PC-3 (cell line): ENCODE measurements at regions not wholly inside any gene's neighbourhood (a gene's known extent, or its start where the extent isn't known, plus 50 kb on each side); places are given as distances from the start of the nearest gene placed in this dataset.
"Not testable (repeated sequence)": the region's sequence is repeated elsewhere in the genome, so short reads cannot be mapped to it uniquely, and the experiment has no call there.

ENCODE experiments used
- ATAC-seq: fragments of 200-7000 bp; cut with Tn5 transposase; 2 replicates; pipeline ENCODE4 v1.9.1; 2020; ENCODE audit warnings: mild to moderate bottlenecking, moderate library complexity
- BruUV-seq: library from RNA; stranded (reverse); fragments of 400-500 nt; replicated peaks from 2 replicates; lab custom pipeline; 2021; lab: Mats Ljungman, UMichigan
- CTCF ChIA-PET: fragments of 300-600 bp; sonication (Branson Sonifier 250); formaldehyde crosslinking; loops from one replicate; lab custom pipeline; 2022; ENCODE audit warnings: antibody characterized with exemption; lab: Charles Lee
- POLR2A ChIA-PET: fragments of 300-600 bp; sonication (Branson Sonifier 250); formaldehyde crosslinking; loops from one replicate; lab custom pipeline; 2022; ENCODE audit warnings: antibody characterized with exemption; ENCODE audit not compliant: unreplicated experiment; lab: Charles Lee
- DNase-seq: peaks from one replicate; pipeline ENCODE4 v3.0.0-alpha.2; 2015
- H2AFZ ChIP-seq: fragments of 300-600 bp; sonication (generic); 2 replicates; pipeline ENCODE4 v1.6.0; 2016; ENCODE audit warnings: antibody characterized with exemption, low read length
- H3F3A ChIP-seq: fragments of 300-600 bp; sonication (generic); one replicate; pipeline ENCODE4 v1.6.0; 2017; ENCODE audit warnings: antibody characterized with exemption, low read length, control low read depth, mild to moderate bottlenecking; ENCODE audit not compliant: unreplicated experiment
- H3K27ac ChIP-seq: fragments of 300-600 bp; sonication (generic); 2 replicates; pipeline ENCODE4 v1.5.1; 2016; ENCODE audit warnings: mild to moderate bottlenecking, low read length
- H3K27me3 ChIP-seq: fragments of 300-600 bp; sonication (generic); 2 replicates; pipeline ENCODE4 v1.6.1; 2016; ENCODE audit warnings: low read length, mixed read lengths
- H3K36me3 ChIP-seq: fragments of 300-600 bp; sonication (generic); 2 replicates; pipeline ENCODE4 v1.6.1; 2016; ENCODE audit warnings: low read depth, mixed run types, low read length, mixed read lengths
- H3K4me1 ChIP-seq: fragments of 300-600 bp; sonication (generic); 2 replicates; pipeline ENCODE4 v1.5.1; 2016; ENCODE audit warnings: low read length; ENCODE audit not compliant: insufficient read depth
- H3K4me2 ChIP-seq: fragments of 300-600 bp; sonication (generic); 2 replicates; pipeline ENCODE4 v1.6.0; 2016; ENCODE audit warnings: low read length
- H3K4me3 ChIP-seq: fragments of 300-600 bp; sonication (generic); 2 replicates; pipeline ENCODE4 v1.5.1; 2016; ENCODE audit warnings: mild to moderate bottlenecking, low read length, mixed read lengths
- H3K79me2 ChIP-seq: fragments of 300-600 bp; sonication (generic); 2 replicates; pipeline ENCODE4 v1.6.1; 2017; ENCODE audit warnings: low read length, mixed read lengths
- H3K9ac ChIP-seq: fragments of 300-600 bp; sonication (generic); 2 replicates; pipeline ENCODE4 v1.6.0; 2016; ENCODE audit warnings: mild to moderate bottlenecking, low read length
- H3K9me2 ChIP-seq: fragments of 300-600 bp; sonication (generic); replicated peaks from 2 replicates; pipeline ENCODE4 v1.6.1; 2016; ENCODE audit warnings: mixed run types, low read length, mixed read lengths
- H3K9me3 ChIP-seq: fragments of 300-600 bp; sonication (generic); 2 replicates; pipeline ENCODE4 v1.6.1; 2016; ENCODE audit warnings: low read length, mixed read lengths
- H4K20me1 ChIP-seq: fragments of 300-600 bp; sonication (generic); 2 replicates; pipeline ENCODE4 v1.6.1; 2016; ENCODE audit warnings: low read length, mixed read lengths
- CTCF ChIP-seq: fragments of 300-600 bp; sonication (generic); conservative IDR thresholded peaks from 2 replicates; pipeline ENCODE4 v1.5.1; 2017; ENCODE audit warnings: antibody characterized with exemption, low read depth, mild to moderate bottlenecking, low read length
- EZH2 ChIP-seq: fragments of 300-600 bp; sonication (generic); IDR thresholded peaks from one replicate; pipeline ENCODE4 v1.6.1; 2017; ENCODE audit warnings: antibody characterized with exemption, mild to moderate bottlenecking, low read length; ENCODE audit not compliant: unreplicated experiment
- EZH2phosphoT487 ChIP-seq: fragments of 300-600 bp; sonication (generic); IDR thresholded peaks from 2 replicates; pipeline ENCODE4 v1.6.1; 2018; ENCODE audit warnings: mild to moderate bottlenecking, antibody characterized with exemption, low read length, borderline replicate concordance
- intact Hi-C: fragments of 100-400 bp; cut with micrococcal nuclease; formaldehyde crosslinking; loops from 2 replicates; pipeline ENCODE4 v1.9.0; 2023

- no peak for TF ChIP-seq EZH2phosphoT487
- no peak for TF ChIP-seq EZH2
- TF ChIP-seq CTCF: no peak
- no peaks in the 10 kb centered on the region for H3K9me2 ChIP-seq
- POLR2A ChIA-PET: no interaction called here
Measured at GRCh38 chr4:72641611-72642010, 72.6 kb upstream of the ADAMTS3 start.

DNA sequence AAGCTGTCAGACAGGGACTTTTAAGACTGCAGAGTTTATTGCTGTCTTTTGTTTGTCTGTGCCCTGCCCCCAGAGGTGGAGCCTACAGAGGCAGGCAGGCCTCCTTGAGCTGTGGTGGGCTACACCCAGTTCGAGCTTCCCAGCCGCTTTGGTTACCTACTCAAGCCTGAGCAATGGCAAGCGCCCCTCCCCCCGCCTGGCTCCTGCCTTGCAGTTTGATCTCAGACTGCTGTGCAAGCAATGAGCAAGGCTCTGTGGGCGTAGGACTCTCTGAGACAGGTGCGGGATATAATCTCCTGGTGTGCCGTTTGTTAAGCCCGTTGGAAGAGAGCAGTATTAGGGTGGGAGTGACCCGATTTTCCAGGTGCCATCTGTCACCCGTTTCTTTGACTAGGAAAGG is 67.8 kb upstream of the ADAMTS3 start:
- BruUV-seq: not testable (repeated sequence)

More at GRCh38 chr4:72641611-72642010, 72.6 kb upstream of the ADAMTS3 start:
- Histone ChIP-seq H3K27ac (no peak overlapping the region), H3F3A (no peaks in the 10 kb centered on the region), H3K4me1 (no peaks in the 10 kb centered on the region), H3K79me2 (no peaks in the 10 kb centered on the region), H3K9ac (no peak overlapping the region), H3K4me2 (no peak overlapping the region), H4K20me1 (no peaks in the 10 kb centered on the region), H2AFZ (no peak overlapping the region), H3K36me3 (no peaks in the 10 kb centered on the region), H3K27me3 (peaks cover 2% of the 10 kb centered on the region; the same call in 1 of the 2 replicates), H3K4me3 (no peak overlapping the region), H3K9me3 (no peaks in the 10 kb centered on the region)
- ATAC-seq (no peak), DNase-seq (no peak)
- no TSS peak for BruUV-seq
- intact Hi-C loops: no loop called here
- CTCF ChIA-PET: no interaction called here

DNA sequence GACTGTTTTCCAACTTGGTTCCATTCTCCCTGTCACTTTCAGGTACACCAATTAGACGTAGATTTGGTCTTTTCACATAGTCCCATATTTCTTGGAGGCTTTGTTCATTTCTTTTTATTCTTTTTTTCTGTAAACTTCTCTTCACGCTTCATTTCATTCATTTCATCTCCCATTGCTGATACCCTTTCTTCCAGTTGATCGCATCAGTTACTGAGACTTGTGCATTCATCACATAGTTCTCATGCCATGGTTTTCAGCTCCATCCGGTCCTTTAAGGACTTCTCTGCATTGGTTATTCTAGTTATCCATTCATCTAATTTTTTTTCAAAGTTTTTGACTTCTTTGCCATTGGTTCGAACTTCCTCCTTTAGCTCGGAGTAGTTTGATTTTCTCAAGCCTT is 66.9 kb upstream of the ADAMTS3 start:
- POLR2A ChIA-PET, H3K9ac ChIP-seq, H3K79me2 ChIP-seq, H3F3A ChIP-seq, H4K20me1 ChIP-seq, H3K27ac ChIP-seq, H3K9me3 ChIP-seq, H3K4me1 ChIP-seq, H3K27me3 ChIP-seq, H3K4me2 ChIP-seq, H3K4me3 ChIP-seq, BruUV-seq, DNase-seq, H3K36me3 ChIP-seq, H3K9me2 ChIP-seq, H2AFZ ChIP-seq, CTCF ChIA-PET, intact Hi-C loops, ATAC-seq: not testable (repeated sequence)

More for the DNA sequence above, 67.8 kb upstream of the ADAMTS3 start:
- H3K27ac ChIP-seq, H3F3A ChIP-seq, H3K4me1 ChIP-seq, H4K20me1 ChIP-seq, ATAC-seq, H3K4me3 ChIP-seq, CTCF ChIA-PET, DNase-seq, H2AFZ ChIP-seq, H3K9me3 ChIP-seq, POLR2A ChIA-PET, H3K9me2 ChIP-seq, intact Hi-C loops, H3K36me3 ChIP-seq, H3K4me2 ChIP-seq, H3K9ac ChIP-seq, H3K27me3 ChIP-seq, H3K79me2 ChIP-seq: not testable (repeated sequence)

DNA sequence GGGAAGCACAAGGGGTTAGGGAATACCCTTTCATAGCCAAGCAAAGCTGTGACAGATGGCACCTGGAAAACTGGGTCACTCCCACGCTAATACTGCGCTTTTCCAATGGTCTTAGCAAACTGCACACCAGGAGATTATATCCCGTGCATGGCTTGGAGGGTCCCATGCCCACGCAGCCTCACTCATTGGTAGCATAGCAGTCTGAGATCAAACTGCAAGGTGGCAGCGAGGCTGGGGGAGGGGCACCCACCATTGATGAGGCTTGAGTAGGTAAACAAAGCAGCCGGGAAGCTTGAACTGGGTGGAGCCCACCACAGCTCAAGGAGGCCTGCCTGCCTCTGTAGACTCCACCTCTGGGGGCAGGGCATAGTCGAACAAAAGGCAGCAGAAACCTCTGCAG is 63.2 kb upstream of the ADAMTS3 start:
- H3K4me2 ChIP-seq, H3K4me3 ChIP-seq, H3K79me2 ChIP-seq, H4K20me1 ChIP-seq, BruUV-seq, H3K9ac ChIP-seq, H3K36me3 ChIP-seq, H3K27ac ChIP-seq, H3K27me3 ChIP-seq, intact Hi-C loops, H2AFZ ChIP-seq, ATAC-seq, DNase-seq, H3F3A ChIP-seq, POLR2A ChIA-PET, CTCF ChIA-PET, H3K9me3 ChIP-seq, H3K9me2 ChIP-seq: not testable (repeated sequence)
- peaks cover 16% of the 10 kb centered on the region for H3K4me1 ChIP-seq
